GM12878 (cell line): ENCODE measurements at regions not wholly inside any gene's neighbourhood (a gene's known extent, or its start where the extent isn't known, plus 50 kb on each side); places are given as distances from the start of the nearest gene placed in this dataset.

Experiments
- ATAC-seq: fragments of 200-7000 bp; cut with Tn5 transposase; 3 replicates; pipeline ENCODE4 v1.9.1; 2020; ENCODE audit warnings: mild to moderate bottlenecking, moderate library complexity
- BruUV-seq: library from RNA; stranded (reverse); fragments of 400-500 nt; replicated peaks from 2 replicates; lab custom pipeline; 2021; lab: Mats Ljungman, UMichigan
- CTCF ChIA-PET: fragments of 300-600 bp; sonication (Branson Sonifier 250); formaldehyde crosslinking; extraction: SDS; loops from one replicate; lab custom pipeline; 2021; ENCODE audit warnings: inconsistent platforms; lab: Yijun Ruan, JAX
- POLR2A ChIA-PET: fragments of 350-600 bp; formaldehyde crosslinking; extraction: SDS; loops from one replicate; lab custom pipeline; 2021; ENCODE audit warnings: inconsistent platforms; lab: Charles Lee
- RAD21 ChIA-PET: fragments of 300-600 bp; sonication (Branson Sonifier 250); formaldehyde crosslinking; loops from one replicate; lab custom pipeline; 2023; ENCODE audit warnings: antibody characterized with exemption; ENCODE audit not compliant: unreplicated experiment; lab: Charles Lee
- SMC1A ChIA-PET: fragments of 300-600 bp; sonication (Branson Sonifier 250); formaldehyde crosslinking; loops from one replicate; lab custom pipeline; 2023; ENCODE audit not compliant: unreplicated experiment, uncharacterized antibody; lab: Charles Lee
- DNase-seq: peaks from one replicate; pipeline ENCODE4 v3.0.0-alpha.2; 2011; ENCODE audit warnings: low read depth, low spot score
- FAIRE-seq: peaks from 3 replicates; lab custom pipeline; 2011; peaks lifted over from hg19 to GRCh38; lab: Jason Lieb, UNC
- H2AFZ ChIP-seq: 2 replicates; pipeline ENCODE4 v1.6.0; 2011; ENCODE audit warnings: low read depth, low read length, control low read depth; ENCODE audit not compliant: control insufficient read depth
- H3K27ac ChIP-seq: 2 replicates; pipeline ENCODE4 v1.5.1; 2011; ENCODE audit warnings: control low read depth; ENCODE audit not compliant: control insufficient read depth, insufficient read depth
- H3K27me3 ChIP-seq, 2 experiments: replicated peaks in 1 of 2; 2 replicates each; pipeline versions ENCODE4 v1.6.0 to v1.6.1; 2011; ENCODE audit warnings: low read length in 1 of 2; ENCODE audit not compliant: control insufficient read depth in 2 of 2, insufficient read depth in 2 of 2
- H3K36me3 ChIP-seq, 2 experiments: 2 replicates each; pipeline ENCODE4 v1.5.1; 2011; ENCODE audit warnings: low read length in 1 of 2; ENCODE audit not compliant: control insufficient read depth in 2 of 2, insufficient read depth in 2 of 2
- H3K4me1 ChIP-seq: 2 replicates; pipeline ENCODE4 v1.6.1; 2011; ENCODE audit warnings: mild to moderate bottlenecking, low read length, moderate library complexity, mixed read lengths; ENCODE audit not compliant: control insufficient read depth, insufficient read depth
- H3K4me2 ChIP-seq: 2 replicates; pipeline ENCODE4 v1.6.0; 2011; ENCODE audit warnings: control low read depth; ENCODE audit not compliant: control insufficient read depth, insufficient read depth
- H3K4me3 ChIP-seq: fragments of 200-600 bp; sonication (generic); 2 replicates; pipeline ENCODE4 v1.5.1; 2016
- H3K79me2 ChIP-seq: 2 replicates; pipeline ENCODE4 v1.6.0; 2011; ENCODE audit warnings: low read length; ENCODE audit not compliant: control insufficient read depth, insufficient read depth
- H3K9ac ChIP-seq: 2 replicates; pipeline ENCODE4 v1.8.0; 2011; ENCODE audit warnings: low read length, control low read depth, mixed read lengths; ENCODE audit not compliant: control insufficient read depth, insufficient read depth
- H3K9me3 ChIP-seq: replicated peaks from 3 replicates; pipeline ENCODE4 v1.5.1; 2011; ENCODE audit warnings: mild to moderate bottlenecking, low read length; ENCODE audit not compliant: control insufficient read depth, insufficient read depth
- H4K20me1 ChIP-seq: 2 replicates; pipeline ENCODE4 v1.6.0; 2011; ENCODE audit not compliant: control insufficient read depth, insufficient read depth
- IKZF2 ChIP-seq, 2 experiments: fragments of 450-650 bp; IDR thresholded peaks; 2 replicates each; pipeline ENCODE4 v1.6.1; 2017; ENCODE audit warnings: mild to moderate bottlenecking in 2 of 2, moderate library complexity in 2 of 2
- MLLT1 ChIP-seq: fragments of 450-650 bp; IDR thresholded peaks from 2 replicates; pipeline ENCODE4 v1.6.1; 2016; ENCODE audit warnings: mild to moderate bottlenecking
- SUPT20H ChIP-seq: IDR thresholded peaks from 2 replicates; pipeline ENCODE4 v1.6.1; 2011; ENCODE audit warnings: low read depth, mild to moderate bottlenecking, low read length, moderate library complexity, borderline replicate concordance; ENCODE audit not compliant: control insufficient read depth
- WGBS: methylation state at CpG from one replicate; pipeline ENCODE4 v1.1.6; 2016; ENCODE audit warnings: low lambda C conversion rate; ENCODE audit not compliant: insufficient replicate concordance, insufficient coverage; ENCODE audit errors: missing lambda C conversion rate; 5-methylcytosine and 5-hydroxymethylcytosine counted together
- in situ Hi-C: fragments of 300-500 bp; cut with MboI; formaldehyde crosslinking; loops from 9 replicates; pipeline ENCODE4 v1.14.3; 2018; ENCODE audit warnings: mixed read lengths
- intact Hi-C: fragments of 100-400 bp; cut with micrococcal nuclease; formaldehyde crosslinking; loops from one replicate; pipeline ENCODE4 v1.14.2; 2022; ENCODE audit not compliant: unreplicated experiment
- TF ChIP-seq, protein P1 (sequence below): fragments of 450-650 bp; IDR thresholded peaks from 2 replicates; pipeline ENCODE4 v1.6.1; 2017; ENCODE audit warnings: mild to moderate bottlenecking, moderate library complexity

DNA sequence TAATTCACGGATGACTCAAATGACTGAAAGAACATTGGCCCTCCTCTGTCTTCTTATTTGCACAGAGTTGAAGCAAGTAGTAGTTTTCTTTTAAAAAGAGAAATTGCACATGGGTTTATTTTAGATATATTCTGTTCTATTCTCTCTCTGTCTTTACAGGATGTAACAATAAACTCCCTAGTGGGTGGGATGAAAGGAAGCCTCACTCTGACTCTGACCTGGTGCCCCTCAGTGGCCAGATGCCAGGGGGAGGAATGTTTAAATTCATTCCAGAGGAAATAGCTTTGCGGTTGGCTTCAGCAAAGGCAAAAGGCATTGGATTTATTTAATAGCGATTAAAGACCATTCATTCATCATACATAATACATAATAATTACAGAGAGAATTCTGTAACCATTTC, 156.4 kb upstream of the MTPN start:
- intact Hi-C loops = no loop called here
- Histone ChIP-seq H3K4me2 (no peak overlapping the region), H3K4me1 (no peaks in the 10 kb centered on the region), H3K27me3 (no peaks in the 10 kb centered on the region), H3K27ac (no peak overlapping the region), H3K79me2 (no peaks in the 10 kb centered on the region), H3K4me3 (no peak overlapping the region), H3K9me3 (no peaks in the 10 kb centered on the region), H2AFZ (no peak overlapping the region), H3K9ac (no peak overlapping the region), H3K36me3 (no peaks in the 10 kb centered on the region), H4K20me1 (no peaks in the 10 kb centered on the region)
- no peak for FAIRE-seq
- SMC1A ChIA-PET = interaction anchor here (0.6 kb wide), 1 partner anchor 209 kb away, joined by 3 read pairs; no protein-coding TSS in a partner anchor
- in situ Hi-C loops = no loop called here
- no peak for ATAC-seq
- WGBS = 81% methylated on average over 3 of the region's 3 CpGs
- DNase-seq = no peak
- BruUV-seq = no TSS peak
- RAD21 ChIA-PET = no interaction called here
- CTCF ChIA-PET = interaction anchor here (2.5 kb wide), 1 partner anchor 18 kb away, joined by 8 read pairs; no protein-coding TSS in a partner anchor
- POLR2A ChIA-PET = no interaction called here
- no peak for TF ChIP-seq SUPT20H
- TF ChIP-seq IKZF2 (IDR thresholded peaks at IDR 0.05) = no peak
- TF ChIP-seq MLLT1 = no peak
- TF ChIP-seq, protein P1, sequence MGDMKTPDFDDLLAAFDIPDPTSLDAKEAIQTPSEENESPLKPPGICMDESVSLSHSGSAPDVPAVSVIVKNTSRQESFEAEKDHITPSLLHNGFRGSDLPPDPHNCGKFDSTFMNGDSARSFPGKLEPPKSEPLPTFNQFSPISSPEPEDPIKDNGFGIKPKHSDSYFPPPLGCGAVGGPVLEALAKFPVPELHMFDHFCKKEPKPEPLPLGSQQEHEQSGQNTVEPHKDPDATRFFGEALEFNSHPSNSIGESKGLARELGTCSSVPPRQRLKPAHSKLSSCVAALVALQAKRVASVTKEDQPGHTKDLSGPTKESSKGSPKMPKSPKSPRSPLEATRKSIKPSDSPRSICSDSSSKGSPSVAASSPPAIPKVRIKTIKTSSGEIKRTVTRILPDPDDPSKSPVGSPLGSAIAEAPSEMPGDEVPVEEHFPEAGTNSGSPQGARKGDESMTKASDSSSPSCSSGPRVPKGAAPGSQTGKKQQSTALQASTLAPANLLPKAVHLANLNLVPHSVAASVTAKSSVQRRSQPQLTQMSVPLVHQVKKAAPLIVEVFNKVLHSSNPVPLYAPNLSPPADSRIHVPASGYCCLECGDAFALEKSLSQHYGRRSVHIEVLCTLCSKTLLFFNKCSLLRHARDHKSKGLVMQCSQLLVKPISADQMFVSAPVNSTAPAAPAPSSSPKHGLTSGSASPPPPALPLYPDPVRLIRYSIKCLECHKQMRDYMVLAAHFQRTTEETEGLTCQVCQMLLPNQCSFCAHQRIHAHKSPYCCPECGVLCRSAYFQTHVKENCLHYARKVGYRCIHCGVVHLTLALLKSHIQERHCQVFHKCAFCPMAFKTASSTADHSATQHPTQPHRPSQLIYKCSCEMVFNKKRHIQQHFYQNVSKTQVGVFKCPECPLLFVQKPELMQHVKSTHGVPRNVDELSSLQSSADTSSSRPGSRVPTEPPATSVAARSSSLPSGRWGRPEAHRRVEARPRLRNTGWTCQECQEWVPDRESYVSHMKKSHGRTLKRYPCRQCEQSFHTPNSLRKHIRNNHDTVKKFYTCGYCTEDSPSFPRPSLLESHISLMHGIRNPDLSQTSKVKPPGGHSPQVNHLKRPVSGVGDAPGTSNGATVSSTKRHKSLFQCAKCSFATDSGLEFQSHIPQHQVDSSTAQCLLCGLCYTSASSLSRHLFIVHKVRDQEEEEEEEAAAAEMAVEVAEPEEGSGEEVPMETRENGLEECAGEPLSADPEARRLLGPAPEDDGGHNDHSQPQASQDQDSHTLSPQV = no peak
